Keratinocyte (primary cell): ENCODE measurements at regions not wholly inside any gene's neighbourhood (a gene's known extent, or its start where the extent isn't known, plus 50 kb on each side); places are given as distances from the start of the nearest gene placed in this dataset.
"Not testable (repeated sequence)": the region's sequence is repeated elsewhere in the genome, so short reads cannot be mapped to it uniquely, and the experiment has no call there.

ENCODE experiments used
- DNase-seq: peaks from one replicate; pipeline ENCODE4 v3.0.0-alpha.2; 2011; ENCODE audit warnings: low read depth, missing footprints, low spot score
- FAIRE-seq: peaks from 2 replicates; lab custom pipeline; 2011; peaks lifted over from hg19 to GRCh38; lab: Jason Lieb, UNC
- H2AFZ ChIP-seq: 2 replicates; pipeline ENCODE4 v1.6.0; 2012; ENCODE audit warnings: low read length, control low read depth, inconsistent platforms; ENCODE audit not compliant: control insufficient read depth
- H3K27ac ChIP-seq: 2 replicates; pipeline ENCODE4 v1.5.1; 2011; ENCODE audit warnings: low read length; ENCODE audit not compliant: control insufficient read depth, insufficient read depth
- H3K27me3 ChIP-seq: 3 replicates; pipeline ENCODE4 v1.6.0; 2011; ENCODE audit warnings: low read length; ENCODE audit not compliant: control insufficient read depth, insufficient read depth; ENCODE audit errors: extremely low read depth
- H3K36me3 ChIP-seq, 2 experiments: 2 replicates in 1 of 2; 3 replicates in 1 of 2; pipeline ENCODE4 v1.5.1; 2011; ENCODE audit warnings: low read length in 2 of 2, mild to moderate bottlenecking in 1 of 2; ENCODE audit not compliant: control insufficient read depth in 2 of 2, insufficient read depth in 2 of 2; ENCODE audit errors: extremely low read depth in 1 of 2
- H3K4me1 ChIP-seq: 3 replicates; pipeline ENCODE4 v1.5.1; 2011; ENCODE audit warnings: low read length; ENCODE audit not compliant: control insufficient read depth, insufficient read depth; ENCODE audit errors: extremely low read depth
- H3K4me2 ChIP-seq: 3 replicates; pipeline ENCODE4 v1.6.0; 2011; ENCODE audit warnings: low read depth, low read length; ENCODE audit not compliant: control insufficient read depth, insufficient read depth; ENCODE audit errors: extremely low read depth
- H3K4me3 ChIP-seq, 3 experiments: fragments of 200-600 bp in 1 of 3; sonication (generic) in 1 of 3; 2 replicates in 2 of 3; 3 replicates in 1 of 3; pipeline ENCODE4 v1.5.1; 2011 to 2016; ENCODE audit warnings: low read length in 3 of 3, mild to moderate bottlenecking in 3 of 3, control low read depth in 2 of 3, inconsistent platforms in 1 of 3, low read depth in 1 of 3, mixed read lengths in 1 of 3, mixed run types in 1 of 3, moderate library complexity in 1 of 3; ENCODE audit not compliant: control insufficient read depth in 2 of 3, insufficient read depth in 2 of 3; ENCODE audit errors: extremely low read depth in 1 of 3
- H3K79me2 ChIP-seq: 2 replicates; pipeline ENCODE4 v1.6.0; 2012; ENCODE audit warnings: low read length; ENCODE audit not compliant: control insufficient read depth, insufficient read depth
- H3K9ac ChIP-seq: 3 replicates; pipeline ENCODE4 v1.6.0; 2011; ENCODE audit warnings: low read length; ENCODE audit not compliant: control insufficient read depth, insufficient read depth; ENCODE audit errors: extremely low read depth
- H3K9me1 ChIP-seq: 3 replicates; pipeline ENCODE4 v1.6.0; 2011; ENCODE audit warnings: low read length; ENCODE audit not compliant: control insufficient read depth, insufficient read depth; ENCODE audit errors: extremely low read depth
- H3K9me3 ChIP-seq: 2 replicates; pipeline ENCODE4 v1.5.1; 2012; ENCODE audit warnings: low read depth, low read length; ENCODE audit not compliant: control insufficient read depth
- H4K20me1 ChIP-seq: 3 replicates; pipeline ENCODE4 v1.6.0; 2011; ENCODE audit warnings: low read length; ENCODE audit not compliant: control insufficient read depth, insufficient read depth; ENCODE audit errors: extremely low read depth
- CTCF ChIP-seq, 3 experiments: IDR thresholded peaks in 1 of 3; conservative IDR thresholded peaks in 1 of 3; optimal IDR thresholded peaks in 1 of 3; 2 replicates in 2 of 3; 3 replicates in 1 of 3; pipeline versions ENCODE3 to v1.5.1; 2011; ENCODE audit warnings: low read length in 3 of 3, mild to moderate bottlenecking in 3 of 3, moderate library complexity in 2 of 3, control low read depth in 1 of 3, inconsistent platforms in 1 of 3; ENCODE audit not compliant: insufficient read depth in 2 of 3; ENCODE audit errors: extremely low read depth in 1 of 3
- EZH2 ChIP-seq: IDR thresholded peaks from one replicate; pipeline ENCODE4 v1.6.1; 2012; ENCODE audit warnings: inconsistent platforms, mild to moderate bottlenecking, low read length, moderate library complexity
- dilution Hi-C: fragments of 300-500 bp; cut with MboI; formaldehyde crosslinking; loops from one replicate; pipeline ENCODE4 v1.7.0; 2020; ENCODE audit warnings: low sequenced_read_pairs; ENCODE audit not compliant: extremely low pct_ligation_motif_present

- DNase-seq, H3K79me2 ChIP-seq, H3K4me2 ChIP-seq, H3K36me3 ChIP-seq, H3K9me1 ChIP-seq, H3K4me1 ChIP-seq, H3K27me3 ChIP-seq, FAIRE-seq, H4K20me1 ChIP-seq, H3K9ac ChIP-seq, H2AFZ ChIP-seq, dilution Hi-C loops, H3K9me3 ChIP-seq, H3K4me3 ChIP-seq, H3K27ac ChIP-seq: not testable (repeated sequence)
Observed at GRCh38 chr4:68720723-68721122, 50.3 kb upstream of the UGT2B15 start.

- no peaks in the 10 kb centered on the region for H3K79me2 ChIP-seq
- H3K27ac ChIP-seq: no peak overlapping the region
- no peaks in the 10 kb centered on the region for H3K36me3 ChIP-seq
- no peak overlapping the region for H3K9ac ChIP-seq
- DNase-seq (no peak), FAIRE-seq (no peak)
- dilution Hi-C loops: no loop called here
- H2AFZ ChIP-seq: no peak overlapping the region
- H3K4me3 ChIP-seq: no peak overlapping the region
- no peaks in the 10 kb centered on the region for H3K9me1 ChIP-seq
- H3K4me2 ChIP-seq: no peak overlapping the region
- no peaks in the 10 kb centered on the region for H3K4me1 ChIP-seq
- no peaks in the 10 kb centered on the region for H4K20me1 ChIP-seq
- H3K9me3 ChIP-seq: no peaks in the 10 kb centered on the region
- no peaks in the 10 kb centered on the region for H3K27me3 ChIP-seq
- TF ChIP-seq EZH2 (no peak), CTCF (optimal IDR thresholded peaks at IDR 0.05 in 1 of 3, IDR thresholded peaks at IDR 0.05 in 1 of 3, conservative IDR thresholded peaks at IDR 0.05 in 1 of 3; ENCODE audit: extremely low read depth in 1 of 3, insufficient read depth in 2 of 3, low read length in 3 of 3) (no peak)
Observed at GRCh38 chr4:68724426-68724825, 54.0 kb upstream of the UGT2B15 start.

- H3K27ac ChIP-seq: no peak overlapping the region
- no peaks in the 10 kb centered on the region for H3K79me2 ChIP-seq
- no peak overlapping the region for H3K4me2 ChIP-seq
- FAIRE-seq (no peak), DNase-seq (no peak)
- H3K9ac ChIP-seq: no peak overlapping the region
- no peaks in the 10 kb centered on the region for H3K4me1 ChIP-seq
- dilution Hi-C loops: no loop called here
- no peak overlapping the region for H2AFZ ChIP-seq
- H3K36me3 ChIP-seq: no peaks in the 10 kb centered on the region
- no peaks in the 10 kb centered on the region for H3K9me3 ChIP-seq
- H3K27me3 ChIP-seq: no peaks in the 10 kb centered on the region
- TF ChIP-seq CTCF (optimal IDR thresholded peaks at IDR 0.05 in 1 of 3, IDR thresholded peaks at IDR 0.05 in 1 of 3, conservative IDR thresholded peaks at IDR 0.05 in 1 of 3; ENCODE audit: extremely low read depth in 1 of 3, insufficient read depth in 2 of 3, low read length in 3 of 3): no peak
- H4K20me1 ChIP-seq: no peaks in the 10 kb centered on the region
- no peak overlapping the region for H3K4me3 ChIP-seq
- H3K9me1 ChIP-seq: no peaks in the 10 kb centered on the region
Observed at GRCh38 chr4:68724922-68725321, 54.5 kb upstream of the UGT2B15 start.
